ENCODE measurements at regions not wholly inside any gene's neighbourhood (a gene's known extent, or its start where the extent isn't known, plus 50 kb on each side); places are given as distances from the start of the nearest gene placed in this dataset.
A peak's percentile ranks its signal among the peaks of the same experiment; 100 is the strongest.

DNA sequence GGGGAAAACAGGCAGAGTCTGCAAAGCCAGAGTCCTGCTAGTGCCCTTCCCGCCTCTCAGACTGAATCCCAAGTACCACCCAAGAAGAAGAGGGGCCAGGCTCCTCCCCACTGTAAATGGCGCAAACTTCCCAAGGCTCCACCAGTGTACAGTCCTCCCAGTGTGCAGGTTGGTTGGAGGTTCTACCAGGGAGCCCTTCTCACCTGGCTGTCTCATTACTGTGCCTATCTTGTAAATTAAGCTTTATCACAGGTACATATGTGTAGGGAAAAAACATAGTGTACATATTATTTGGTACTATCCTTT lies 189.7 kb downstream of the FSCB start:
- H3K27ac ChIP-seq (ENCODE audit: low read depth, low read length) = peak overlapping the region; percentile 52
- TF ChIP-seq CTCF (IDR thresholded peaks at IDR 0.05; ENCODE audit: low read depth, low read length) = no peak
- no peak for DNase-seq (ENCODE audit: low read depth, low spot score)
- no peak overlapping the region for H3K4me3 ChIP-seq (ENCODE audit: low read depth, low read length)
- ChIA-PET POLR2A (no interaction called here), CTCF (no interaction called here)
- H3K9me3 ChIP-seq (ENCODE audit: control insufficient read depth, insufficient read depth, low read length) = peaks cover 4% of the 10 kb centered on the region; the same call in 1 of the 2 replicates
- no peaks in the 10 kb centered on the region for H3K27me3 ChIP-seq (ENCODE audit: control insufficient read depth, insufficient read depth, low read length)

- Histone ChIP-seq H3K4me3 (ENCODE audit: low read depth, low read length) (no peak overlapping the region), H3K27ac (ENCODE audit: low read depth, low read length) (peak overlapping the region; percentile 52), H3K9me3 (ENCODE audit: control insufficient read depth, insufficient read depth, low read length) (peaks cover 4% of the 10 kb centered on the region; the same call in 1 of the 2 replicates), H3K27me3 (ENCODE audit: control insufficient read depth, insufficient read depth, low read length) (no peaks in the 10 kb centered on the region)
- peak; percentile 81 for DNase-seq (ENCODE audit: low read depth, low spot score)
- ChIA-PET POLR2A (no interaction called here), CTCF (no interaction called here)
- no peak for TF ChIP-seq CTCF (IDR thresholded peaks at IDR 0.05; ENCODE audit: low read depth, low read length)
These were observed 190.2 kb downstream of the FSCB start for GRCh38 chr14:44316647-44317440.

GRCh38 chr14:44309331-44309730 lies 197.8 kb downstream of the FSCB start:
- H3K4me3 ChIP-seq (ENCODE audit: low read depth, low read length) = no peak overlapping the region
- H3K27me3 ChIP-seq (ENCODE audit: control insufficient read depth, insufficient read depth, low read length) = no peaks in the 10 kb centered on the region
- DNase-seq (ENCODE audit: low read depth, low spot score) = no peak
- POLR2A ChIA-PET = no interaction called here
- no peak for TF ChIP-seq CTCF (IDR thresholded peaks at IDR 0.05; ENCODE audit: low read depth, low read length)
- CTCF ChIA-PET = no interaction called here
- no peak overlapping the region for H3K27ac ChIP-seq (ENCODE audit: low read depth, low read length)
- no peaks in the 10 kb centered on the region for H3K9me3 ChIP-seq (ENCODE audit: control insufficient read depth, insufficient read depth, low read length)

DNA sequence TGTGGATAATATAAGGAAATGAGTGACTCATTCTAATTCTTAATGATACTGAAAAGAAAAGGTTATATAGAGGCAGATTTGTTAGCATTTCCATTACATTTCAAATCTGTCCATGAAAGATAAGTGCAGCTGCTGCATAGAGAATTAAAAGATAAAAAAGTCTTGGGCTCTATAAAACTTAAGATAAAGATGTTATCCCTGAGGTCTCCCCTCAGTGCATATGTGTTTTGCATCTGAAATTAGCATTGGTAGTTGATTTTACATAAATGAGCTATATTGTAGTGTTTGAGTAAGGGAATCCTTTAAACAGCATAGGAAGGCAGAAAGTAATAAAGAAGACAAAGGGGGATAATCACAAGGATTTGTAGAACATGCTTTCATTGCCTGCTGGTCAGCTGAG lies 206.2 kb downstream of the FSCB start:
- DNase-seq (ENCODE audit: low read depth, low spot score) = no peak
- no peaks in the 10 kb centered on the region for H3K9me3 ChIP-seq (ENCODE audit: control insufficient read depth, insufficient read depth, low read length)
- POLR2A ChIA-PET = no interaction called here
- H3K4me3 ChIP-seq (ENCODE audit: low read depth, low read length) = no peak overlapping the region
- TF ChIP-seq CTCF (IDR thresholded peaks at IDR 0.05; ENCODE audit: low read depth, low read length) = no peak
- CTCF ChIA-PET = no interaction called here
- no peak overlapping the region for H3K27ac ChIP-seq (ENCODE audit: low read depth, low read length)
- H3K27me3 ChIP-seq (ENCODE audit: control insufficient read depth, insufficient read depth, low read length) = no peaks in the 10 kb centered on the region

- no peak for TF ChIP-seq CTCF (IDR thresholded peaks at IDR 0.05; ENCODE audit: low read depth, low read length)
- Histone ChIP-seq H3K9me3 (ENCODE audit: control insufficient read depth, insufficient read depth, low read length) (no peaks in the 10 kb centered on the region), H3K27ac (ENCODE audit: low read depth, low read length) (no peak overlapping the region), H3K4me3 (ENCODE audit: low read depth, low read length) (no peak overlapping the region), H3K27me3 (ENCODE audit: control insufficient read depth, insufficient read depth, low read length) (no peaks in the 10 kb centered on the region)
- POLR2A ChIA-PET = no interaction called here
- CTCF ChIA-PET = no interaction called here
- DNase-seq (ENCODE audit: low read depth, low spot score) = no peak
These were observed 209.6 kb downstream of the FSCB start for GRCh38 chr14:44297437-44297836.

Data from AG04450 (cell line).